IPS-20b (cell line): ENCODE measurements at regions not wholly inside any gene's neighbourhood (a gene's known extent, or its start where the extent isn't known, plus 50 kb on each side); places are given as distances from the start of the nearest gene placed in this dataset.

Experiments
- H3K27ac ChIP-seq: one replicate; pipeline ENCODE4 v1.5.1; 2013; ENCODE audit warnings: low read length
- H3K27me3 ChIP-seq: 2 replicates; pipeline ENCODE4 v1.6.1; 2013; ENCODE audit warnings: mild to moderate bottlenecking, low read length, inconsistent platforms; ENCODE audit not compliant: insufficient read depth
- H3K36me3 ChIP-seq: 2 replicates; pipeline ENCODE4 v1.6.1; 2013; ENCODE audit warnings: low read depth, mild to moderate bottlenecking, inconsistent platforms, low read length, moderate library complexity; ENCODE audit not compliant: insufficient read depth
- H3K4me1 ChIP-seq: 2 replicates; pipeline ENCODE4 v1.6.1; 2013; ENCODE audit warnings: mild to moderate bottlenecking, control low read depth, inconsistent platforms, low read length, moderate library complexity; ENCODE audit not compliant: insufficient read depth
- H3K4me3 ChIP-seq: 2 replicates; pipeline ENCODE4 v1.5.1; 2013; ENCODE audit warnings: mild to moderate bottlenecking, low read length, inconsistent platforms
- H3K9ac ChIP-seq: 2 replicates; pipeline ENCODE4 v1.6.1; 2013; ENCODE audit warnings: low read depth, mild to moderate bottlenecking, inconsistent platforms, low read length, moderate library complexity
- H3K9me3 ChIP-seq: 2 replicates; pipeline ENCODE4 v1.6.1; 2013; ENCODE audit warnings: mild to moderate bottlenecking, low read depth, low read length, inconsistent platforms; ENCODE audit not compliant: insufficient read depth

GRCh38 chr18:37654731-37655369, 89.3 kb upstream of the CELF4 start:
- Histone ChIP-seq H3K9ac (no peak overlapping the region), H3K27me3 (no peaks in the 10 kb centered on the region), H3K36me3 (no peaks in the 10 kb centered on the region), H3K27ac (no peak overlapping the region), H3K4me1 (no peaks in the 10 kb centered on the region; the same call in 1 of the 2 replicates), H3K4me3 (no peak overlapping the region), H3K9me3 (no peaks in the 10 kb centered on the region; the same call in 1 of the 2 replicates)

GRCh38 chr18:37654034-37654433, 88.4 kb upstream of the CELF4 start:
- no peak overlapping the region for H3K4me3 ChIP-seq
- H3K27ac ChIP-seq: no peak overlapping the region
- H3K4me1 ChIP-seq: no peaks in the 10 kb centered on the region; the same call in 1 of the 2 replicates
- no peaks in the 10 kb centered on the region for H3K27me3 ChIP-seq
- H3K9me3 ChIP-seq: no peaks in the 10 kb centered on the region; the same call in 1 of the 2 replicates
- H3K36me3 ChIP-seq: no peaks in the 10 kb centered on the region
- no peak overlapping the region for H3K9ac ChIP-seq

- Histone ChIP-seq H3K27me3 (no peaks in the 10 kb centered on the region), H3K9ac (no peak overlapping the region), H3K36me3 (no peaks in the 10 kb centered on the region), H3K4me3 (no peak overlapping the region), H3K27ac (no peak overlapping the region), H3K4me1 (no peaks in the 10 kb centered on the region; the same call in 1 of the 2 replicates), H3K9me3 (no peaks in the 10 kb centered on the region; the same call in 1 of the 2 replicates)
Measured at GRCh38 chr18:37653618-37654017, 88.0 kb upstream of the CELF4 start.

GRCh38 chr18:37649930-37650329, 84.3 kb upstream of the CELF4 start:
- Histone ChIP-seq H3K9me3 (no peaks in the 10 kb centered on the region; the same call in 1 of the 2 replicates), H3K36me3 (no peaks in the 10 kb centered on the region), H3K27ac (no peak overlapping the region), H3K4me1 (no peaks in the 10 kb centered on the region), H3K27me3 (no peaks in the 10 kb centered on the region), H3K9ac (no peak overlapping the region), H3K4me3 (no peak overlapping the region)

- Histone ChIP-seq H3K4me3 (no peak overlapping the region), H3K36me3 (no peaks in the 10 kb centered on the region), H3K27me3 (no peaks in the 10 kb centered on the region), H3K27ac (no peak overlapping the region), H3K9me3 (peaks cover 4% of the 10 kb centered on the region; the same call in 1 of the 2 replicates), H3K4me1 (no peaks in the 10 kb centered on the region), H3K9ac (no peak overlapping the region)
Measured at GRCh38 chr18:37649416-37649815, 83.8 kb upstream of the CELF4 start.

- H3K4me1 ChIP-seq: peaks cover 11% of the 10 kb centered on the region; the same call in 1 of the 2 replicates
- H3K27me3 ChIP-seq: no peaks in the 10 kb centered on the region
- H3K9ac ChIP-seq: no peak overlapping the region
- peaks cover 7% of the 10 kb centered on the region; the same call in 1 of the 2 replicates for H3K9me3 ChIP-seq
- H3K36me3 ChIP-seq: no peaks in the 10 kb centered on the region
- H3K27ac ChIP-seq: no peak overlapping the region
- H3K4me3 ChIP-seq: no peak overlapping the region
Measured at GRCh38 chr18:37641573-37641972, 76.0 kb upstream of the CELF4 start.

- Histone ChIP-seq H3K27me3 (no peaks in the 10 kb centered on the region), H3K27ac (no peak overlapping the region), H3K4me1 (peaks cover 11% of the 10 kb centered on the region; the same call in 1 of the 2 replicates), H3K9me3 (peaks cover 7% of the 10 kb centered on the region; the same call in 1 of the 2 replicates), H3K4me3 (no peak overlapping the region), H3K9ac (peak overlapping the region; percentile 9; the same call in 1 of the 2 replicates), H3K36me3 (no peaks in the 10 kb centered on the region)
Measured at GRCh38 chr18:37640504-37640903, 74.9 kb upstream of the CELF4 start.

- H3K4me1 ChIP-seq: peaks cover 11% of the 10 kb centered on the region; the same call in 1 of the 2 replicates
- no peak overlapping the region for H3K27ac ChIP-seq
Measured at GRCh38 chr18:37639846-37640245, 74.2 kb upstream of the CELF4 start.

GRCh38 chr18:37637478-37637850, 71.9 kb upstream of the CELF4 start:
- Histone ChIP-seq H3K27ac (no peak overlapping the region), H3K9ac (no peak overlapping the region), H3K36me3 (no peaks in the 10 kb centered on the region), H3K4me1 (peaks cover 11% of the 10 kb centered on the region; the same call in 1 of the 2 replicates), H3K4me3 (no peak overlapping the region), H3K27me3 (no peaks in the 10 kb centered on the region), H3K9me3 (no peaks in the 10 kb centered on the region)

More at GRCh38 chr18:37639846-37640245, 74.2 kb upstream of the CELF4 start:
- peaks cover 7% of the 10 kb centered on the region; the same call in 1 of the 2 replicates for H3K9me3 ChIP-seq
- H3K36me3 ChIP-seq: no peaks in the 10 kb centered on the region
- H3K27me3 ChIP-seq: no peaks in the 10 kb centered on the region
- H3K9ac ChIP-seq: peak overlapping the region; percentile 9; the same call in 1 of the 2 replicates
- no peak overlapping the region for H3K4me3 ChIP-seq

- H3K36me3 ChIP-seq: no peaks in the 10 kb centered on the region
Measured at GRCh38 chr18:37636831-37637477, 71.4 kb upstream of the CELF4 start.

GRCh38 chr18:37634516-37634915, 68.9 kb upstream of the CELF4 start:
- Histone ChIP-seq H3K9me3 (no peaks in the 10 kb centered on the region), H3K27me3 (no peaks in the 10 kb centered on the region), H3K9ac (no peak overlapping the region), H3K4me3 (no peak overlapping the region), H3K4me1 (no peaks in the 10 kb centered on the region), H3K27ac (no peak overlapping the region), H3K36me3 (no peaks in the 10 kb centered on the region)

More at GRCh38 chr18:37636831-37637477, 71.4 kb upstream of the CELF4 start:
- Histone ChIP-seq H3K4me1 (peaks cover 11% of the 10 kb centered on the region; the same call in 1 of the 2 replicates), H3K27ac (no peak overlapping the region), H3K9ac (no peak overlapping the region), H3K27me3 (no peaks in the 10 kb centered on the region), H3K4me3 (no peak overlapping the region), H3K9me3 (no peaks in the 10 kb centered on the region)

- Histone ChIP-seq H3K27me3 (no peaks in the 10 kb centered on the region), H3K36me3 (no peaks in the 10 kb centered on the region), H3K4me1 (no peaks in the 10 kb centered on the region), H3K27ac (no peak overlapping the region), H3K4me3 (no peak overlapping the region), H3K9me3 (no peaks in the 10 kb centered on the region), H3K9ac (no peak overlapping the region)
Measured at GRCh38 chr18:37631422-37631821, 65.8 kb upstream of the CELF4 start.
